ENCODE measurements at regions not wholly inside any gene's neighbourhood (a gene's known extent, or its start where the extent isn't known, plus 50 kb on each side); places are given as distances from the start of the nearest gene placed in this dataset.

- Histone ChIP-seq H3K9ac (ENCODE audit: low read depth, low read length, poor library complexity) (no peak overlapping the region), H2AFZ (ENCODE audit: low read length) (no peak overlapping the region), H3K36me3 (replicated peaks in 1 of 2; ENCODE audit: control insufficient read depth in 2 of 2, insufficient read depth in 2 of 2, low read length in 2 of 2) (no peaks in the 10 kb centered on the region), H3K27ac (replicated peaks; ENCODE audit: low read length) (no peak overlapping the region), H3K14ac (ENCODE audit: low read length) (no peak overlapping the region), H3K9me3 (replicated peaks in 1 of 2; ENCODE audit: control insufficient read depth in 2 of 2, insufficient read depth in 1 of 2, low read depth in 1 of 2, low read length in 2 of 2) (no peaks in the 10 kb centered on the region), H3K23ac (ENCODE audit: low read depth, low read length, poor library complexity) (no peak overlapping the region), H2BK15ac (ENCODE audit: low read length) (no peak overlapping the region), H3K4me3 (ENCODE audit: low read length in 2 of 2) (no peak overlapping the region), H2BK12ac (ENCODE audit: low read length) (no peak overlapping the region), H3K18ac (ENCODE audit: low read length) (no peak overlapping the region), H2AK5ac (ENCODE audit: low read depth, low read length) (no peak overlapping the region), H4K8ac (ENCODE audit: low read depth, low read length) (no peak overlapping the region), H2BK120ac (ENCODE audit: low read depth, low read length) (no peak overlapping the region), H3K4me1 (ENCODE audit: control insufficient read depth in 2 of 2, insufficient read depth in 1 of 2, low read depth in 1 of 2, low read length in 2 of 2) (peaks cover 5% of the 10 kb centered on the region in 2 donors), H3K4me2 (ENCODE audit: insufficient read depth, low read length, poor library complexity, severe bottlenecking) (no peak overlapping the region), H2BK5ac (ENCODE audit: low read length) (no peak overlapping the region), H3K27me3 (ENCODE audit: control insufficient read depth in 3 of 3, insufficient read depth in 3 of 3, low read depth in 1 of 3, low read length in 3 of 3) (peaks cover 0 to 2% (median 0%) of the 10 kb centered on the region in 3 experiments), H3K4ac (ENCODE audit: low read length) (no peak overlapping the region), H3K79me1 (ENCODE audit: low read depth, low read length) (no peaks in the 10 kb centered on the region), H4K91ac (ENCODE audit: low read depth, low read length, poor library complexity) (no peak overlapping the region)
- no peak for DNase-seq (ENCODE audit: low spot score)
- no CpG with 5 or more reads among the region's 1 CpG for WGBS, 2 donors (ENCODE audit: extremely low coverage in 2 of 2, insufficient read length in 2 of 2, insufficient replicate concordance in 1 of 2)
These were observed 147.0 kb upstream of the PELI1 start for GRCh38 chr2:64291181-64291580.

- H2AFZ ChIP-seq (ENCODE audit: low read length) = no peak overlapping the region
- no peak overlapping the region for H3K18ac ChIP-seq (ENCODE audit: low read length)
- no peak overlapping the region for H3K9ac ChIP-seq (ENCODE audit: low read depth, low read length, poor library complexity)
- no peaks in the 10 kb centered on the region for H3K4me1 ChIP-seq (ENCODE audit: control insufficient read depth in 2 of 2, insufficient read depth in 1 of 2, low read depth in 1 of 2, low read length in 2 of 2)
- H3K9me3 ChIP-seq (replicated peaks in 1 of 2; ENCODE audit: control insufficient read depth in 2 of 2, insufficient read depth in 1 of 2, low read depth in 1 of 2, low read length in 2 of 2) = no peaks in the 10 kb centered on the region
- no peak overlapping the region for H3K4me2 ChIP-seq (ENCODE audit: insufficient read depth, low read length, poor library complexity, severe bottlenecking)
- WGBS, 2 donors (ENCODE audit: extremely low coverage in 2 of 2, insufficient read length in 2 of 2, insufficient replicate concordance in 1 of 2) = no CpG with 5 or more reads among the region's 5 CpGs
- no peaks in the 10 kb centered on the region for H3K79me1 ChIP-seq (ENCODE audit: low read depth, low read length)
- H2BK120ac ChIP-seq (ENCODE audit: low read depth, low read length) = no peak overlapping the region
- H3K27ac ChIP-seq (replicated peaks; ENCODE audit: low read length) = no peak overlapping the region
- no peak overlapping the region for H3K4me3 ChIP-seq (ENCODE audit: low read length in 2 of 2)
- no peaks in the 10 kb centered on the region for H3K36me3 ChIP-seq (replicated peaks in 1 of 2; ENCODE audit: control insufficient read depth in 2 of 2, insufficient read depth in 2 of 2, low read length in 2 of 2)
- H3K27me3 ChIP-seq (ENCODE audit: control insufficient read depth in 3 of 3, insufficient read depth in 3 of 3, low read depth in 1 of 3, low read length in 3 of 3) = peaks cover 0 to 2% (median 0%) of the 10 kb centered on the region in 3 experiments
- no peak for DNase-seq (ENCODE audit: low spot score)
- no peak overlapping the region for H4K91ac ChIP-seq (ENCODE audit: low read depth, low read length, poor library complexity)
- no peak overlapping the region for H3K4ac ChIP-seq (ENCODE audit: low read length)
- H3K14ac ChIP-seq (ENCODE audit: low read length) = no peak overlapping the region
- H2BK5ac ChIP-seq (ENCODE audit: low read length) = no peak overlapping the region
- no peak overlapping the region for H4K8ac ChIP-seq (ENCODE audit: low read depth, low read length)
- no peak overlapping the region for H2AK5ac ChIP-seq (ENCODE audit: low read depth, low read length)
- no peak overlapping the region for H3K23ac ChIP-seq (ENCODE audit: low read depth, low read length, poor library complexity)
- no peak overlapping the region for H2BK12ac ChIP-seq (ENCODE audit: low read length)
- no peak overlapping the region for H2BK15ac ChIP-seq (ENCODE audit: low read length)
These were observed 151.3 kb upstream of the PELI1 start for GRCh38 chr2:64295326-64296139.

GRCh38 chr2:64296140-64296480 is 151.9 kb upstream of the PELI1 start:
- H3K4ac ChIP-seq (ENCODE audit: low read length) = no peak overlapping the region
- H3K4me2 ChIP-seq (ENCODE audit: insufficient read depth, low read length, poor library complexity, severe bottlenecking) = no peak overlapping the region
- DNase-seq (ENCODE audit: low spot score) = no peak
- no peak overlapping the region for H3K4me3 ChIP-seq (ENCODE audit: low read length in 2 of 2)
- H3K18ac ChIP-seq (ENCODE audit: low read length) = no peak overlapping the region
- WGBS, 2 donors (ENCODE audit: extremely low coverage in 2 of 2, insufficient read length in 2 of 2, insufficient replicate concordance in 1 of 2) = no CpG with 5 or more reads among the region's 4 CpGs
- H3K27ac ChIP-seq (replicated peaks; ENCODE audit: low read length) = no peak overlapping the region
- peak overlapping the region; percentile 68 for H3K9ac ChIP-seq (ENCODE audit: low read depth, low read length, poor library complexity)
- H3K23ac ChIP-seq (ENCODE audit: low read depth, low read length, poor library complexity) = peak overlapping the region; percentile 10
- no peak overlapping the region for H4K8ac ChIP-seq (ENCODE audit: low read depth, low read length)
- H3K27me3 ChIP-seq (ENCODE audit: control insufficient read depth in 3 of 3, insufficient read depth in 3 of 3, low read depth in 1 of 3, low read length in 3 of 3) = peaks cover 0 to 2% (median 0%) of the 10 kb centered on the region in 3 experiments
- no peaks in the 10 kb centered on the region for H3K36me3 ChIP-seq (replicated peaks in 1 of 2; ENCODE audit: control insufficient read depth in 2 of 2, insufficient read depth in 2 of 2, low read length in 2 of 2)
- no peaks in the 10 kb centered on the region for H3K9me3 ChIP-seq (replicated peaks in 1 of 2; ENCODE audit: control insufficient read depth in 2 of 2, insufficient read depth in 1 of 2, low read depth in 1 of 2, low read length in 2 of 2)
- no peak overlapping the region for H2BK120ac ChIP-seq (ENCODE audit: low read depth, low read length)
- H2AK5ac ChIP-seq (ENCODE audit: low read depth, low read length) = no peak overlapping the region
- no peak overlapping the region for H2BK15ac ChIP-seq (ENCODE audit: low read length)
- no peaks in the 10 kb centered on the region for H3K79me1 ChIP-seq (ENCODE audit: low read depth, low read length)
- no peak overlapping the region for H2AFZ ChIP-seq (ENCODE audit: low read length)
- no peak overlapping the region for H4K91ac ChIP-seq (ENCODE audit: low read depth, low read length, poor library complexity)
- H3K4me1 ChIP-seq (ENCODE audit: control insufficient read depth in 2 of 2, insufficient read depth in 1 of 2, low read depth in 1 of 2, low read length in 2 of 2) = no peaks in the 10 kb centered on the region
- H2BK12ac ChIP-seq (ENCODE audit: low read length) = no peak overlapping the region
- H2BK5ac ChIP-seq (ENCODE audit: low read length) = no peak overlapping the region
- no peak overlapping the region for H3K14ac ChIP-seq (ENCODE audit: low read length)

- no peaks in the 10 kb centered on the region for H3K79me1 ChIP-seq (ENCODE audit: low read depth, low read length)
- WGBS, 2 donors (ENCODE audit: extremely low coverage in 2 of 2, insufficient read length in 2 of 2, insufficient replicate concordance in 1 of 2) = no CpG with 5 or more reads among the region's 8 CpGs
- no peak overlapping the region for H2AFZ ChIP-seq (ENCODE audit: low read length)
- no peak overlapping the region for H4K8ac ChIP-seq (ENCODE audit: low read depth, low read length)
- no peaks in the 10 kb centered on the region for H3K36me3 ChIP-seq (replicated peaks in 1 of 2; ENCODE audit: control insufficient read depth in 2 of 2, insufficient read depth in 2 of 2, low read length in 2 of 2)
- no peak overlapping the region for H3K4ac ChIP-seq (ENCODE audit: low read length)
- no peak overlapping the region for H3K9ac ChIP-seq (ENCODE audit: low read depth, low read length, poor library complexity)
- no peak for DNase-seq (ENCODE audit: low spot score)
- no peak overlapping the region for H2BK5ac ChIP-seq (ENCODE audit: low read length)
- H2BK12ac ChIP-seq (ENCODE audit: low read length) = no peak overlapping the region
- H3K27me3 ChIP-seq (ENCODE audit: control insufficient read depth in 3 of 3, insufficient read depth in 3 of 3, low read depth in 1 of 3, low read length in 3 of 3) = peaks cover 0 to 2% (median 0%) of the 10 kb centered on the region in 3 experiments
- H3K23ac ChIP-seq (ENCODE audit: low read depth, low read length, poor library complexity) = no peak overlapping the region
- no peak overlapping the region for H3K27ac ChIP-seq (replicated peaks; ENCODE audit: low read length)
- no peaks in the 10 kb centered on the region for H3K9me3 ChIP-seq (replicated peaks in 1 of 2; ENCODE audit: control insufficient read depth in 2 of 2, insufficient read depth in 1 of 2, low read depth in 1 of 2, low read length in 2 of 2)
- H2BK120ac ChIP-seq (ENCODE audit: low read depth, low read length) = no peak overlapping the region
- H3K14ac ChIP-seq (ENCODE audit: low read length) = no peak overlapping the region
- no peak overlapping the region for H3K4me2 ChIP-seq (ENCODE audit: insufficient read depth, low read length, poor library complexity, severe bottlenecking)
- H3K4me1 ChIP-seq (ENCODE audit: control insufficient read depth in 2 of 2, insufficient read depth in 1 of 2, low read depth in 1 of 2, low read length in 2 of 2) = no peaks in the 10 kb centered on the region
- H4K91ac ChIP-seq (ENCODE audit: low read depth, low read length, poor library complexity) = no peak overlapping the region
- no peak overlapping the region for H3K4me3 ChIP-seq (ENCODE audit: low read length in 2 of 2)
- H3K18ac ChIP-seq (ENCODE audit: low read length) = no peak overlapping the region
- H2AK5ac ChIP-seq (ENCODE audit: low read depth, low read length) = no peak overlapping the region
- H2BK15ac ChIP-seq (ENCODE audit: low read length) = no peak overlapping the region
These were observed 152.6 kb upstream of the PELI1 start for GRCh38 chr2:64296695-64297346.

All from neuronal stem cell (in vitro differentiated cells).